PC-3 (cell line): ENCODE measurements at regions not wholly inside any gene's neighbourhood (a gene's known extent, or its start where the extent isn't known, plus 50 kb on each side); places are given as distances from the start of the nearest gene placed in this dataset.

ENCODE experiments used
- EZH2 ChIP-seq: fragments of 300-600 bp; sonication (generic); IDR thresholded peaks from one replicate; pipeline ENCODE4 v1.6.1; 2017; ENCODE audit warnings: antibody characterized with exemption, mild to moderate bottlenecking, low read length; ENCODE audit not compliant: unreplicated experiment
- EZH2phosphoT487 ChIP-seq: fragments of 300-600 bp; sonication (generic); IDR thresholded peaks from 2 replicates; pipeline ENCODE4 v1.6.1; 2018; ENCODE audit warnings: mild to moderate bottlenecking, antibody characterized with exemption, low read length, borderline replicate concordance
- TF ChIP-seq, protein P1 (sequence below): fragments of 300-600 bp; sonication (generic); conservative IDR thresholded peaks from 2 replicates; pipeline ENCODE4 v1.5.1; 2017; ENCODE audit warnings: antibody characterized with exemption, low read depth, mild to moderate bottlenecking, low read length

- TF ChIP-seq, protein P1, sequence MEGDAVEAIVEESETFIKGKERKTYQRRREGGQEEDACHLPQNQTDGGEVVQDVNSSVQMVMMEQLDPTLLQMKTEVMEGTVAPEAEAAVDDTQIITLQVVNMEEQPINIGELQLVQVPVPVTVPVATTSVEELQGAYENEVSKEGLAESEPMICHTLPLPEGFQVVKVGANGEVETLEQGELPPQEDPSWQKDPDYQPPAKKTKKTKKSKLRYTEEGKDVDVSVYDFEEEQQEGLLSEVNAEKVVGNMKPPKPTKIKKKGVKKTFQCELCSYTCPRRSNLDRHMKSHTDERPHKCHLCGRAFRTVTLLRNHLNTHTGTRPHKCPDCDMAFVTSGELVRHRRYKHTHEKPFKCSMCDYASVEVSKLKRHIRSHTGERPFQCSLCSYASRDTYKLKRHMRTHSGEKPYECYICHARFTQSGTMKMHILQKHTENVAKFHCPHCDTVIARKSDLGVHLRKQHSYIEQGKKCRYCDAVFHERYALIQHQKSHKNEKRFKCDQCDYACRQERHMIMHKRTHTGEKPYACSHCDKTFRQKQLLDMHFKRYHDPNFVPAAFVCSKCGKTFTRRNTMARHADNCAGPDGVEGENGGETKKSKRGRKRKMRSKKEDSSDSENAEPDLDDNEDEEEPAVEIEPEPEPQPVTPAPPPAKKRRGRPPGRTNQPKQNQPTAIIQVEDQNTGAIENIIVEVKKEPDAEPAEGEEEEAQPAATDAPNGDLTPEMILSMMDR = no peak
- TF ChIP-seq EZH2 = no peak
- no peak for TF ChIP-seq EZH2phosphoT487
These were observed 609.8 kb upstream of the NCAM2 start for GRCh38 chr21:20388400-20388799.
